Glutamatergic neuron (in vitro differentiated cells): ENCODE measurements at regions not wholly inside any gene's neighbourhood (a gene's known extent, or its start where the extent isn't known, plus 50 kb on each side); places are given as distances from the start of the nearest gene placed in this dataset.

ENCODE experiments used
- DNase-seq: peaks from one replicate; pipeline ENCODE4 v3.0.0; 2022
- H3K27ac Mint-ChIP-seq: one replicate; pipeline ENCODE4 v1.8.0; 2020; ENCODE audit warnings: mild to moderate bottlenecking, mixed read lengths, inconsistent platforms; ENCODE audit not compliant: unreplicated experiment
- H3K27me3 Mint-ChIP-seq: one replicate; pipeline ENCODE4 v1.8.0; 2020; ENCODE audit warnings: mild to moderate bottlenecking, moderate library complexity, mixed read lengths, inconsistent platforms; ENCODE audit not compliant: unreplicated experiment
- H3K36me3 Mint-ChIP-seq: one replicate; pipeline ENCODE4 v1.8.0; 2020; ENCODE audit warnings: mild to moderate bottlenecking, mixed read lengths, inconsistent platforms; ENCODE audit not compliant: unreplicated experiment
- H3K4me1 Mint-ChIP-seq: one replicate; pipeline ENCODE4 v1.8.0; 2020; ENCODE audit warnings: mild to moderate bottlenecking, low read depth, mixed read lengths, inconsistent platforms; ENCODE audit not compliant: unreplicated experiment
- H3K4me3 Mint-ChIP-seq: one replicate; pipeline ENCODE4 v1.8.0; 2020; ENCODE audit warnings: mild to moderate bottlenecking, mixed read lengths, inconsistent platforms; ENCODE audit not compliant: unreplicated experiment
- H3K9me3 Mint-ChIP-seq: one replicate; pipeline ENCODE4 v1.8.0; 2020; ENCODE audit warnings: mild to moderate bottlenecking, moderate library complexity, mixed read lengths, inconsistent platforms; ENCODE audit not compliant: unreplicated experiment
- TF ChIP-seq, protein P1 (sequence below): fragments of 200-600 bp; sonication (generic); IDR thresholded peaks from one replicate; pipeline ENCODE4 v1.5.0; 2021; ENCODE audit not compliant: partially characterized antibody, unreplicated experiment

DNA sequence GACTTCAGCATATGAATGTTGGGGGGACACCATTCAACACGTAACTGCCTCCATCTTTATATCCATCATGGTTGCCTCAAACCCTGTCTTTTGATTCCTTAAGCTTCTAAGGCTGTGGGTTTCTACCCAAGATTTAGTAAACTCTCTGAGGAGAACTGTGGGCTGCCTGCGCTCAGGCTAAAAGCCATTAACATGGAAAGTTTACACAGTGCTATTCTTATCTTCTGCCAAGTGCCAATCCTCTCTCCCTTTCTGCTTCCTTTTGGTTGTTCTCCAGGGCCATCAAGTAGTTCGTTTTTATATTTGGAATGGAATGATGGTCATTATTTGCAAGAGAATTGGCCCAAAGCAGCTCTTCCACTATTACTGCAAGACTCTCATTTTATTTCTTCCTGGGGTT lies 97.3 kb upstream of the KLF14 start:
- Mint-ChIP-seq H3K27me3 (peaks cover 2% of the 10 kb centered on the region), H3K9me3 (no peaks in the 10 kb centered on the region), H3K4me3 (no peak overlapping the region), H3K36me3 (no peaks in the 10 kb centered on the region), H3K4me1 (peaks cover 2% of the 10 kb centered on the region), H3K27ac (no peak overlapping the region)
- no peak for DNase-seq
- TF ChIP-seq, protein P1, sequence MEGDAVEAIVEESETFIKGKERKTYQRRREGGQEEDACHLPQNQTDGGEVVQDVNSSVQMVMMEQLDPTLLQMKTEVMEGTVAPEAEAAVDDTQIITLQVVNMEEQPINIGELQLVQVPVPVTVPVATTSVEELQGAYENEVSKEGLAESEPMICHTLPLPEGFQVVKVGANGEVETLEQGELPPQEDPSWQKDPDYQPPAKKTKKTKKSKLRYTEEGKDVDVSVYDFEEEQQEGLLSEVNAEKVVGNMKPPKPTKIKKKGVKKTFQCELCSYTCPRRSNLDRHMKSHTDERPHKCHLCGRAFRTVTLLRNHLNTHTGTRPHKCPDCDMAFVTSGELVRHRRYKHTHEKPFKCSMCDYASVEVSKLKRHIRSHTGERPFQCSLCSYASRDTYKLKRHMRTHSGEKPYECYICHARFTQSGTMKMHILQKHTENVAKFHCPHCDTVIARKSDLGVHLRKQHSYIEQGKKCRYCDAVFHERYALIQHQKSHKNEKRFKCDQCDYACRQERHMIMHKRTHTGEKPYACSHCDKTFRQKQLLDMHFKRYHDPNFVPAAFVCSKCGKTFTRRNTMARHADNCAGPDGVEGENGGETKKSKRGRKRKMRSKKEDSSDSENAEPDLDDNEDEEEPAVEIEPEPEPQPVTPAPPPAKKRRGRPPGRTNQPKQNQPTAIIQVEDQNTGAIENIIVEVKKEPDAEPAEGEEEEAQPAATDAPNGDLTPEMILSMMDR, result no peak

DNA sequence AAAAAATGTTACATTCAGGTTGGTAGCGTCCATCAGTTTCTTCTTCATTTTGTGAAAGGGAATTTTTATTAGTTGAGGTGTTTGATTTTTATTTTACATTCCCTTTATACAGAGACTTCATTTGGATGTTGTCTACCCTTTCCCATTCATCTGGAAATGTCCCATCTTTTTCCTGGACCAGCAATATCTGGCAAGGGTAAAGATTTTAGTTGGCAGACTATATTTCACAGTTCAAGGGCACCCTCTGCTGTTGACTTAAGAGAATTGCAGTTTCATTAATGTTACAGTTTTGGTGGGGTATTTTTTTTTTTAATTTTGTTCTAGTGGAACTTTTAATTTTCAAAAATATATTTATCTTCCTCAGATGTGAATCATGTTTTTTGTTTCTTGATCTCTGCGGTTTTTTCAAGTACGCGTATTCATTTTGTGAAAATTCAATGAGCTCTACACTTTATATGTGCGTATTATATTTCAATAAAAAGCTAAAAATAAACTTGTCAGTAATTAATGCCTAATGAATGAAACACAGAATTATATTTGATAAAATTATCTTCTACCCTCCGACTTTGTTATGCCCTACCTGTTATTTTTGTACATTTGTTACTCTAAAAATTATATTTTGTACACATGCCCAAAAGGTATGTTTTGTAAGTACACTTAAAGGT lies 97.9 kb upstream of the KLF14 start:
- no peak overlapping the region for H3K27ac Mint-ChIP-seq
- no peak overlapping the region for H3K4me3 Mint-ChIP-seq
- DNase-seq, result no peak
- H3K9me3 Mint-ChIP-seq, result no peaks in the 10 kb centered on the region
- no peaks in the 10 kb centered on the region for H3K36me3 Mint-ChIP-seq
- peaks cover 2% of the 10 kb centered on the region for H3K27me3 Mint-ChIP-seq
- H3K4me1 Mint-ChIP-seq, result peaks cover 2% of the 10 kb centered on the region
- TF ChIP-seq, protein P1, result peak; percentile 83

DNA sequence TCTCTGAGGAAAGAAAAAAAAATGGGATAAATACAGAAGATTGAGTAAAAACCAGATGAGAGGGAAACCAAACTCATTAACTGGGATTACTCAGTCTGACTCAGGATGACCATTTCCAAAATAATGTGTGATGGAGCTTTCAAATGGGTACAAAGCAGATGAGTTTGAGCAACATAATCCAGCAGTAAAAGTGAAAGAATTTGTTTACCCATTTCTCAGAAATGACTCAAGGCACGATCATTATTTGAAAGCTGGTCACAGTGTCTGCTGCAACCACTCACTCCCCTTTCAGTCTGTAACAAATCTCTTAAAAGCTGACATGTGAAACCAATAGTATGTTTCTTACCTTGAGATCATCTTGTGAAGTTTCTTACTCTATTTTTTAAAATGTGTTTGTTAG lies 104.7 kb upstream of the KLF14 start:
- peaks cover 2% of the 10 kb centered on the region for H3K36me3 Mint-ChIP-seq
- DNase-seq, result no peak
- peaks cover 4% of the 10 kb centered on the region for H3K27me3 Mint-ChIP-seq
- H3K4me3 Mint-ChIP-seq, result no peak overlapping the region
- no peaks in the 10 kb centered on the region for H3K4me1 Mint-ChIP-seq
- no peak overlapping the region for H3K27ac Mint-ChIP-seq
- TF ChIP-seq, protein P1, result no peak
- no peaks in the 10 kb centered on the region for H3K9me3 Mint-ChIP-seq

DNA sequence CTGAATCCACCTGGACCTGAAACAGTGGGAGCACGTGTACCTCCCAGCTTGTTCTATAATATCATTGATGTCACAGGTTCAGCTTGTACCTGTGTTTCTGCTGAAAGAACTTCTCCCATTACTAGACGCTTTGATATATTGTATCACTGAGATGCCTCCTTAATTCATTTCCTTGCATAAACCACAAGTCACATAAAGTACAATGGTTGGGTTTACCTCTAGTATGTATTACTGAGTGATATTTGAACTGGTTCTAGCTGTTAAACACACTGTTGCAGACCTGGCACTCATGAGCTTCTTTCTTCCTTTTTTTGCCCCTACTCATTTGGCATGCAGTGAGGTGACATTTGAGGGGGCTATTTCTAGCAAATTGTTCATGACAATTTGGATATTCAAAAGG lies 106.6 kb upstream of the KLF14 start:
- Mint-ChIP-seq H3K27me3 (peaks cover 2% of the 10 kb centered on the region), H3K9me3 (no peaks in the 10 kb centered on the region), H3K36me3 (peaks cover 4% of the 10 kb centered on the region), H3K4me1 (no peaks in the 10 kb centered on the region), H3K4me3 (no peak overlapping the region), H3K27ac (no peak overlapping the region)
- TF ChIP-seq, protein P1, result no peak
- DNase-seq, result no peak

DNA sequence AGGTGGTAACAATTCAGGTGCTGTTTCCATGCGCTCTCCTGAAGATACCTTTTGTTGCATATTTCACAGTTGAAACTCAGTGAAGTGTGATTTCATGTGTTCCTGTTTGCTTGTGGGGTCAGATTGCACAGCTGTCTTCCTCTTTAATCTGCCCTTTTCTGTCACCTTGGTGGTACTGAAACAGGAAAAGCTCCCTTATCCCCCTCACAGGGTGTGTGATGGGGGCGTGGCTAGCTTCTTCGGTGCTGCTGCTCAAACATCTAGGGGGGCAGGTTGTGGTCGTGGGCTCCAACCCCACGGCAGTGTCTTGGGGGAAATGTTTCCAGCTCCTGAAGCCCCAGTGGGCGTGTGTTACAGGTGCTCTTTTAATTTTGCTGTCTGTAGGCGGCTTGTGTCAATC lies 107.4 kb upstream of the KLF14 start:
- Mint-ChIP-seq H3K27me3 (peaks cover 2% of the 10 kb centered on the region), H3K27ac (no peak overlapping the region), H3K36me3 (peaks cover 4% of the 10 kb centered on the region), H3K4me3 (no peak overlapping the region), H3K4me1 (no peaks in the 10 kb centered on the region), H3K9me3 (no peaks in the 10 kb centered on the region)
- DNase-seq, result no peak
- TF ChIP-seq, protein P1, result no peak
